DND-41 (cell line): ENCODE measurements at regions not wholly inside any gene's neighbourhood (a gene's known extent, or its start where the extent isn't known, plus 50 kb on each side); places are given as distances from the start of the nearest gene placed in this dataset.
"Not testable (repeated sequence)": the region's sequence is repeated elsewhere in the genome, so short reads cannot be mapped to it uniquely, and the experiment has no call there.

Experiments
- ATAC-seq: fragments of 200-7000 bp; cut with Tn5 transposase; 3 replicates; pipeline ENCODE4 v1.9.1; 2021; ENCODE audit warnings: low read depth; ENCODE audit not compliant: insufficient read depth
- DNase-seq: peaks from one replicate; pipeline ENCODE4 v3.0.0-alpha.2; 2020
- H2AFZ ChIP-seq: 2 replicates; pipeline ENCODE4 v1.6.0; 2012; ENCODE audit warnings: low read depth, low read length
- H3K27ac ChIP-seq: 2 replicates; pipeline ENCODE4 v1.5.1; 2012; ENCODE audit warnings: low read length, inconsistent platforms
- H3K27me3 ChIP-seq: fragments of 200-600 bp; sonication (generic); 2 replicates; pipeline ENCODE4 v1.6.0; 2012; ENCODE audit warnings: low read length, mild to moderate bottlenecking, inconsistent platforms; ENCODE audit not compliant: insufficient read depth, poor library complexity
- H3K36me3 ChIP-seq: 2 replicates; pipeline ENCODE4 v1.5.1; 2012; ENCODE audit warnings: low read length, inconsistent platforms; ENCODE audit not compliant: insufficient read depth
- H3K4me1 ChIP-seq: 2 replicates; pipeline ENCODE4 v1.5.1; 2012; ENCODE audit warnings: mild to moderate bottlenecking, low read length; ENCODE audit not compliant: insufficient read depth
- H3K4me2 ChIP-seq: 2 replicates; pipeline ENCODE4 v1.6.0; 2012; ENCODE audit warnings: mild to moderate bottlenecking, moderate library complexity, low read length, inconsistent platforms; ENCODE audit not compliant: insufficient read depth
- H3K4me3 ChIP-seq, 2 experiments: fragments of 200-600 bp in 1 of 2; shearing (Covaris generic) in 1 of 2; 2 replicates each; pipeline ENCODE4 v1.5.1; 2012 to 2016; ENCODE audit warnings: inconsistent platforms in 2 of 2, low read length in 2 of 2, mild to moderate bottlenecking in 2 of 2, low read depth in 1 of 2, moderate library complexity in 1 of 2
- H3K79me2 ChIP-seq: 2 replicates; pipeline ENCODE4 v1.6.0; 2012; ENCODE audit warnings: low read length, inconsistent platforms; ENCODE audit not compliant: insufficient read depth
- H3K9ac ChIP-seq: 2 replicates; pipeline ENCODE4 v1.6.0; 2012; ENCODE audit warnings: low read depth, mild to moderate bottlenecking, inconsistent platforms, low read length, moderate library complexity
- H3K9me3 ChIP-seq: 2 replicates; pipeline ENCODE4 v1.5.1; 2012; ENCODE audit warnings: low read length, moderate library complexity, mild to moderate bottlenecking, inconsistent platforms; ENCODE audit not compliant: insufficient read depth, severe bottlenecking
- H4K20me1 ChIP-seq: 2 replicates; pipeline ENCODE4 v1.6.0; 2012; ENCODE audit warnings: low read length; ENCODE audit not compliant: insufficient read depth
- CTCF ChIP-seq: IDR thresholded peaks from 2 replicates; pipeline ENCODE4 v1.5.1; 2012; ENCODE audit warnings: borderline replicate concordance, low read length, moderate library complexity, mild to moderate bottlenecking; ENCODE audit not compliant: poor library complexity, severe bottlenecking; ENCODE audit errors: extremely low read depth
- EZH2 ChIP-seq: IDR thresholded peaks from 3 replicates; pipeline ENCODE4 v1.6.1; 2012; ENCODE audit warnings: borderline replicate concordance, low read depth, mild to moderate bottlenecking, moderate library complexity, low read length, inconsistent platforms; ENCODE audit not compliant: severe bottlenecking

GRCh38 chr6:105867821-105868220, 218.3 kb upstream of the PRDM1 start:
- no peaks in the 10 kb centered on the region for H3K79me2 ChIP-seq
- H3K4me2 ChIP-seq, result no peak overlapping the region
- no peaks in the 10 kb centered on the region for H4K20me1 ChIP-seq
- no peaks in the 10 kb centered on the region for H3K9me3 ChIP-seq
- ATAC-seq (no peak), DNase-seq (no peak)
- H3K27ac ChIP-seq, result no peak overlapping the region
- 0 out of 2 replicates have a peak, but pooled peaks cover 3% of the 10 kb centered on the region for H3K4me1 ChIP-seq
- no peaks in the 10 kb centered on the region for H3K36me3 ChIP-seq
- no peak for TF ChIP-seq CTCF
- TF ChIP-seq EZH2, result no peak
- H2AFZ ChIP-seq, result 0 out of 2 replicates have a peak overlapping the region, but pooled peaks have one; percentile 34
- H3K9ac ChIP-seq, result no peak overlapping the region
- no peak overlapping the region for H3K4me3 ChIP-seq
- H3K27me3 ChIP-seq, result no peaks in the 10 kb centered on the region

- H3K79me2 ChIP-seq, result no peaks in the 10 kb centered on the region
- no peaks in the 10 kb centered on the region for H3K27me3 ChIP-seq
- no peaks in the 10 kb centered on the region for H3K9me3 ChIP-seq
- no peak overlapping the region for H2AFZ ChIP-seq
- DNase-seq (no peak), ATAC-seq (no peak)
- no peaks in the 10 kb centered on the region for H4K20me1 ChIP-seq
- no peak overlapping the region for H3K9ac ChIP-seq
- H3K36me3 ChIP-seq, result no peaks in the 10 kb centered on the region
- no peak overlapping the region for H3K27ac ChIP-seq
- 0 out of 2 replicates have a peak, but pooled peaks cover 3% of the 10 kb centered on the region for H3K4me1 ChIP-seq
- no peak overlapping the region for H3K4me3 ChIP-seq
- H3K4me2 ChIP-seq, result no peak overlapping the region
- no peak for TF ChIP-seq CTCF
- no peak for TF ChIP-seq EZH2
Observed at GRCh38 chr6:105867277-105867676, 218.9 kb upstream of the PRDM1 start.

GRCh38 chr6:105862936-105863607, 223.1 kb upstream of the PRDM1 start:
- TF ChIP-seq CTCF (no peak), EZH2 (no peak)
- no peak overlapping the region for H3K4me2 ChIP-seq
- no peak for ATAC-seq

GRCh38 chr6:105860927-105861326, 225.2 kb upstream of the PRDM1 start:
- H3K27me3 ChIP-seq, H3K36me3 ChIP-seq, H3K4me1 ChIP-seq, H3K4me2 ChIP-seq, H3K9ac ChIP-seq, H3K4me3 ChIP-seq, H3K9me3 ChIP-seq, H4K20me1 ChIP-seq, DNase-seq, ATAC-seq, H2AFZ ChIP-seq, H3K79me2 ChIP-seq, H3K27ac ChIP-seq: not testable (repeated sequence)

More at GRCh38 chr6:105862936-105863607, 223.1 kb upstream of the PRDM1 start:
- no peaks in the 10 kb centered on the region for H3K36me3 ChIP-seq
- no peak overlapping the region for H3K4me3 ChIP-seq
- H3K27me3 ChIP-seq, result no peaks in the 10 kb centered on the region
- no peaks in the 10 kb centered on the region for H3K79me2 ChIP-seq
- H3K4me1 ChIP-seq, result no peaks in the 10 kb centered on the region
- H2AFZ ChIP-seq, result no peak overlapping the region
- no peaks in the 10 kb centered on the region for H3K9me3 ChIP-seq
- no peak overlapping the region for H3K27ac ChIP-seq
- no peak overlapping the region for H3K9ac ChIP-seq
- H4K20me1 ChIP-seq, result no peaks in the 10 kb centered on the region
- DNase-seq, result no peak
